A673 (cell line): ENCODE measurements at regions not wholly inside any gene's neighbourhood (a gene's known extent, or its start where the extent isn't known, plus 50 kb on each side); places are given as distances from the start of the nearest gene placed in this dataset.

Source experiments
- CTCF ChIP-seq: fragments of 300-800, 200-600 bp; sonication (generic); conservative IDR thresholded peaks from 2 replicates; pipeline ENCODE4 v1.5.1; 2017; ENCODE audit warnings: low read depth, mild to moderate bottlenecking, antibody characterized with exemption, low read length, moderate library complexity, mixed read lengths
- EZH2 ChIP-seq: fragments of 200-600 bp; sonication (generic); IDR thresholded peaks from 2 replicates; pipeline ENCODE4 v1.6.1; 2017; ENCODE audit warnings: borderline replicate concordance, low read depth, mild to moderate bottlenecking, mixed read lengths, antibody characterized with exemption, low read length; ENCODE audit not compliant: poor library complexity, severe bottlenecking

GRCh38 chr3:135834465-135834864, 131.1 kb upstream of the PPP2R3A start:
- no peak for TF ChIP-seq CTCF
- TF ChIP-seq EZH2: no peak
